ENCODE measurements at regions not wholly inside any gene's neighbourhood (a gene's known extent, or its start where the extent isn't known, plus 50 kb on each side); places are given as distances from the start of the nearest gene placed in this dataset.

DNA sequence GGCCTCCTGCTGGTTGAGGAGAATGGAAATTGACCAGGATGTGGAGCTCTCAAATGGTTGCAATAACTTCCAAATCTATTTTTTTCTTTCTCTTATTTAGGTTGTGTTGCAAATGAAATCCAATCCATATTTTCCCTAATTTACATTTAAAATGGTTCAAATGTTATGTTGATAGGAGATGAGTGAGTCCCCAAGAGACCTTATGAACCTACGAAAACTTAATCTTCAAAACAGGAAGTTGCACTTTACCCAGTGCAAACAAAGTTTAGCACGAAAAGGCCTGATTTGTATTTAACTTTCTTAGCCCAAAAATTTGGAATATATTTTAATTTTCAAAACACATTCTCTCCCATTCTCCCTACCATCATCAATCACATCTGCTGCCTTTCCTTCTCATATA is 59.3 kb upstream of the NDP start:
- Histone ChIP-seq H3K9me3 (no peaks in the 10 kb centered on the region), H3K4me1 (ENCODE audit: insufficient read depth) (no peaks in the 10 kb centered on the region), H3K27ac (no peak overlapping the region), H3K27me3 (no peaks in the 10 kb centered on the region), H3K4me3 (no peak overlapping the region), H3K36me3 (no peaks in the 10 kb centered on the region)
- DNase-seq: no peak
- TF ChIP-seq CTCF (IDR thresholded peaks at IDR 0.05) (no peak), EP300 (IDR thresholded peaks at IDR 0.05) (no peak), POLR2A (IDR thresholded peaks at IDR 0.05) (no peak)
- WGBS, 3 donors: 33 to 42% (median 39%) methylated on average over 2 of the region's 2 CpGs
- intact Hi-C loops (cut with DNase I): no loop called here

GRCh38 chrX:44025555-44025954 is 52.4 kb upstream of the NDP start:
- Histone ChIP-seq H3K27me3 (no peaks in the 10 kb centered on the region), H3K4me1 (ENCODE audit: insufficient read depth) (no peaks in the 10 kb centered on the region), H3K9me3 (no peaks in the 10 kb centered on the region), H3K36me3 (no peaks in the 10 kb centered on the region), H3K4me3 (no peak overlapping the region), H3K27ac (no peak overlapping the region)
- intact Hi-C loops (cut with DNase I): loop anchor here in 1 of 4 donors (10.0 kb wide), 1 partner anchor 51 kb away; the partner anchor contains the start of gene NDP
- WGBS, 3 donors: 22 to 39% (median 24%) methylated on average over 1 of the region's 1 CpG
- TF ChIP-seq CTCF (IDR thresholded peaks at IDR 0.05) (no peak), POLR2A (IDR thresholded peaks at IDR 0.05) (no peak), EP300 (IDR thresholded peaks at IDR 0.05) (no peak)
- DNase-seq: peak in 1 of 5 donors; percentile 24
